Neural progenitor cell (in vitro differentiated cells): ENCODE measurements at regions not wholly inside any gene's neighbourhood (a gene's known extent, or its start where the extent isn't known, plus 50 kb on each side); places are given as distances from the start of the nearest gene placed in this dataset.

Source experiments
- CTCF ChIP-seq: fragments of 200-600 bp; sonication (generic); IDR thresholded peaks from 2 replicates; pipeline ENCODE4 v1.5.1; 2017; ENCODE audit warnings: antibody characterized with exemption, mild to moderate bottlenecking
- EZH2 ChIP-seq: fragments of 200-600 bp; sonication (generic); IDR thresholded peaks from 2 replicates; pipeline ENCODE4 v1.6.1; 2017; ENCODE audit warnings: antibody characterized with exemption, mild to moderate bottlenecking, moderate library complexity
- EZH2phosphoT487 ChIP-seq: fragments of 200-600 bp; sonication (generic); IDR thresholded peaks from 2 replicates; pipeline ENCODE4 v1.6.1; 2017; ENCODE audit warnings: antibody characterized with exemption

GRCh38 chr6:102984357-102984756 is 1590.8 kb downstream of the GRIK2 start:
- TF ChIP-seq EZH2: no peak
- TF ChIP-seq CTCF: no peak
- TF ChIP-seq EZH2phosphoT487: no peak
